DND-41 (cell line): ENCODE measurements at regions not wholly inside any gene's neighbourhood (a gene's known extent, or its start where the extent isn't known, plus 50 kb on each side); places are given as distances from the start of the nearest gene placed in this dataset.

ENCODE experiments used
- ATAC-seq: fragments of 200-7000 bp; cut with Tn5 transposase; 3 replicates; pipeline ENCODE4 v1.9.1; 2021; ENCODE audit warnings: low read depth; ENCODE audit not compliant: insufficient read depth
- DNase-seq: peaks from one replicate; pipeline ENCODE4 v3.0.0-alpha.2; 2020
- H2AFZ ChIP-seq: 2 replicates; pipeline ENCODE4 v1.6.0; 2012; ENCODE audit warnings: low read depth, low read length
- H3K27ac ChIP-seq: 2 replicates; pipeline ENCODE4 v1.5.1; 2012; ENCODE audit warnings: low read length, inconsistent platforms
- H3K27me3 ChIP-seq: fragments of 200-600 bp; sonication (generic); 2 replicates; pipeline ENCODE4 v1.6.0; 2012; ENCODE audit warnings: low read length, mild to moderate bottlenecking, inconsistent platforms; ENCODE audit not compliant: insufficient read depth, poor library complexity
- H3K36me3 ChIP-seq: 2 replicates; pipeline ENCODE4 v1.5.1; 2012; ENCODE audit warnings: low read length, inconsistent platforms; ENCODE audit not compliant: insufficient read depth
- H3K4me1 ChIP-seq: 2 replicates; pipeline ENCODE4 v1.5.1; 2012; ENCODE audit warnings: mild to moderate bottlenecking, low read length; ENCODE audit not compliant: insufficient read depth
- H3K4me2 ChIP-seq: 2 replicates; pipeline ENCODE4 v1.6.0; 2012; ENCODE audit warnings: mild to moderate bottlenecking, moderate library complexity, low read length, inconsistent platforms; ENCODE audit not compliant: insufficient read depth
- H3K4me3 ChIP-seq, 2 experiments: fragments of 200-600 bp in 1 of 2; shearing (Covaris generic) in 1 of 2; 2 replicates each; pipeline ENCODE4 v1.5.1; 2012 to 2016; ENCODE audit warnings: inconsistent platforms in 2 of 2, low read length in 2 of 2, mild to moderate bottlenecking in 2 of 2, low read depth in 1 of 2, moderate library complexity in 1 of 2
- H3K79me2 ChIP-seq: 2 replicates; pipeline ENCODE4 v1.6.0; 2012; ENCODE audit warnings: low read length, inconsistent platforms; ENCODE audit not compliant: insufficient read depth
- H3K9ac ChIP-seq: 2 replicates; pipeline ENCODE4 v1.6.0; 2012; ENCODE audit warnings: low read depth, mild to moderate bottlenecking, inconsistent platforms, low read length, moderate library complexity
- H3K9me3 ChIP-seq: 2 replicates; pipeline ENCODE4 v1.5.1; 2012; ENCODE audit warnings: low read length, moderate library complexity, mild to moderate bottlenecking, inconsistent platforms; ENCODE audit not compliant: insufficient read depth, severe bottlenecking
- H4K20me1 ChIP-seq: 2 replicates; pipeline ENCODE4 v1.6.0; 2012; ENCODE audit warnings: low read length; ENCODE audit not compliant: insufficient read depth
- CTCF ChIP-seq: IDR thresholded peaks from 2 replicates; pipeline ENCODE4 v1.5.1; 2012; ENCODE audit warnings: borderline replicate concordance, low read length, moderate library complexity, mild to moderate bottlenecking; ENCODE audit not compliant: poor library complexity, severe bottlenecking; ENCODE audit errors: extremely low read depth
- EZH2 ChIP-seq: IDR thresholded peaks from 3 replicates; pipeline ENCODE4 v1.6.1; 2012; ENCODE audit warnings: borderline replicate concordance, low read depth, mild to moderate bottlenecking, moderate library complexity, low read length, inconsistent platforms; ENCODE audit not compliant: severe bottlenecking

GRCh38 chr1:56399795-56400194 lies 179.6 kb downstream of the PLPP3 start:
- Histone ChIP-seq H3K9me3 (no peaks in the 10 kb centered on the region), H3K27me3 (no peaks in the 10 kb centered on the region), H3K4me3 (no peak overlapping the region), H3K27ac (no peak overlapping the region), H3K4me1 (no peaks in the 10 kb centered on the region), H4K20me1 (no peaks in the 10 kb centered on the region), H3K79me2 (no peaks in the 10 kb centered on the region), H2AFZ (no peak overlapping the region), H3K4me2 (no peak overlapping the region), H3K9ac (no peak overlapping the region), H3K36me3 (no peaks in the 10 kb centered on the region)
- no peak for DNase-seq
- TF ChIP-seq EZH2 (no peak), CTCF (no peak)
- no peak for ATAC-seq

- Histone ChIP-seq H3K9me3 (no peaks in the 10 kb centered on the region), H3K36me3 (no peaks in the 10 kb centered on the region), H3K4me2 (no peak overlapping the region), H3K4me3 (no peak overlapping the region), H3K27ac (no peak overlapping the region), H3K27me3 (no peaks in the 10 kb centered on the region), H3K79me2 (no peaks in the 10 kb centered on the region), H4K20me1 (no peaks in the 10 kb centered on the region), H3K4me1 (no peaks in the 10 kb centered on the region), H3K9ac (no peak overlapping the region), H2AFZ (no peak overlapping the region)
- ATAC-seq (no peak), DNase-seq (no peak)
- TF ChIP-seq CTCF = no peak
- no peak for TF ChIP-seq EZH2
Observed at GRCh38 chr1:56399326-56399725, 180.0 kb downstream of the PLPP3 start.

- Histone ChIP-seq H3K9ac (no peak overlapping the region), H3K79me2 (no peaks in the 10 kb centered on the region), H4K20me1 (no peaks in the 10 kb centered on the region), H3K4me1 (no peaks in the 10 kb centered on the region), H2AFZ (no peak overlapping the region), H3K27me3 (no peaks in the 10 kb centered on the region), H3K4me2 (no peak overlapping the region), H3K36me3 (no peaks in the 10 kb centered on the region), H3K4me3 (no peak overlapping the region), H3K9me3 (no peaks in the 10 kb centered on the region), H3K27ac (no peak overlapping the region)
- ATAC-seq = no peak
- no peak for DNase-seq
- TF ChIP-seq CTCF = no peak
Observed at GRCh38 chr1:56397811-56398231, 181.5 kb downstream of the PLPP3 start.

- H2AFZ ChIP-seq = no peak overlapping the region
- H3K27me3 ChIP-seq = no peaks in the 10 kb centered on the region
- no peaks in the 10 kb centered on the region for H3K9me3 ChIP-seq
- no peak overlapping the region for H3K9ac ChIP-seq
- no peaks in the 10 kb centered on the region for H3K4me1 ChIP-seq
- no peak overlapping the region for H3K27ac ChIP-seq
- H3K4me2 ChIP-seq = no peak overlapping the region
- H3K4me3 ChIP-seq = no peak overlapping the region
- H3K79me2 ChIP-seq = no peaks in the 10 kb centered on the region
- H4K20me1 ChIP-seq = no peaks in the 10 kb centered on the region
- ATAC-seq (no peak), DNase-seq (no peak)
- TF ChIP-seq EZH2 (no peak), CTCF (no peak)
- no peaks in the 10 kb centered on the region for H3K36me3 ChIP-seq
Observed at GRCh38 chr1:56397409-56397808, 182.0 kb downstream of the PLPP3 start.
